SU-DHL-6 (cell line): ENCODE measurements at regions not wholly inside any gene's neighbourhood (a gene's known extent, or its start where the extent isn't known, plus 50 kb on each side); places are given as distances from the start of the nearest gene placed in this dataset.

Source experiments
- EZH2phosphoT487 ChIP-seq: fragments of 200-600 bp; sonication (generic), shearing (Covaris generic); conservative IDR thresholded peaks from 2 replicates; pipeline ENCODE4 v1.6.1; 2018; ENCODE audit warnings: mild to moderate bottlenecking, antibody characterized with exemption, low read length, moderate library complexity, mixed read lengths
- TF ChIP-seq, protein P1 (sequence below): fragments of 200-600 bp; sonication (generic); IDR thresholded peaks from one replicate; pipeline ENCODE4 v1.5.1; 2017; ENCODE audit warnings: antibody characterized with exemption, mild to moderate bottlenecking, low read length, moderate library complexity; ENCODE audit not compliant: insufficient read depth, poor library complexity, severe bottlenecking

DNA sequence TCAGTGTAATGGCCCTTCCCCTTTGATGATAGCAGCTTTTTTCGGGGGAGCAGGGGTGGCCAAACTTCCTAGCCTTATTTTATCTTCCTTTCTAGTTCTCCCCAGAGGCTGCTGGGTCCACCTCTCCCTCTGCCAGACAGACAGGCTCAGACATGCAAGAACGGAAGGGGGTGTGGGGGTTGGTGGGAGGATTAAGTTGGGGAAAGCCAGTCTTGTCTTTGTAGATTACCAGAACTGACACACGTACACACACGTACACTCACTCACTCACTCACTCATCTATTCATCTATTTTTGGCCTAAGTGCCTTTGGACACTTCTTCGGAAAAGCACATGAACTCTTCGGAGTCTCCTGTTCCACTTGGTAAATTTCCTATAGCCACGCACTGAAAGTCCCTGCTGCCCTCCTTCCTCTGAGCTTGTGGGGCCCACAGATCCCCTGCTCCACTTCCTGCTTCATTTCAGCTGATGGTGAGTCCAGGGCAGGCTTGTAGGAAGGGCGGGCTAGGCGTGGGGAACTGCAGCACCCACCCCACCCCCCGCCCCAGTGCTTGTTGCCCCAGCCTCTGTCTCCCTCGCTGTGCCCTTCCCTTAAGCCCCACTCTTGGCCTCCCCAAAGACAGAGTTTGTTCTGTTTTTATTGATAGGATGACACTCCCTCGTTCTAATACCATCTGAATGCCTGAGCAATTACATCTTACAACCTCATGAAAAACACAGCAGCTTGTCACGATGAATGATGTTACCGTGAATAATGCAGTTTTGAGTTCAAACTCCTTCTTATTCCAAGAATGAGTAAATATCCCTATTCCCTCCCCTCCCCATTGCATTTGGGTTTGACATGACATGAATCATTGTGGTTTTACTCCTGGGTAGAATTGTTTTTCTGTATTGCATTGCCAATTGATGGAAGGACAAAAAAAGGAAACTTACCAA is 60.7 kb upstream of the ATP5PO start:
- TF ChIP-seq, protein P1, sequence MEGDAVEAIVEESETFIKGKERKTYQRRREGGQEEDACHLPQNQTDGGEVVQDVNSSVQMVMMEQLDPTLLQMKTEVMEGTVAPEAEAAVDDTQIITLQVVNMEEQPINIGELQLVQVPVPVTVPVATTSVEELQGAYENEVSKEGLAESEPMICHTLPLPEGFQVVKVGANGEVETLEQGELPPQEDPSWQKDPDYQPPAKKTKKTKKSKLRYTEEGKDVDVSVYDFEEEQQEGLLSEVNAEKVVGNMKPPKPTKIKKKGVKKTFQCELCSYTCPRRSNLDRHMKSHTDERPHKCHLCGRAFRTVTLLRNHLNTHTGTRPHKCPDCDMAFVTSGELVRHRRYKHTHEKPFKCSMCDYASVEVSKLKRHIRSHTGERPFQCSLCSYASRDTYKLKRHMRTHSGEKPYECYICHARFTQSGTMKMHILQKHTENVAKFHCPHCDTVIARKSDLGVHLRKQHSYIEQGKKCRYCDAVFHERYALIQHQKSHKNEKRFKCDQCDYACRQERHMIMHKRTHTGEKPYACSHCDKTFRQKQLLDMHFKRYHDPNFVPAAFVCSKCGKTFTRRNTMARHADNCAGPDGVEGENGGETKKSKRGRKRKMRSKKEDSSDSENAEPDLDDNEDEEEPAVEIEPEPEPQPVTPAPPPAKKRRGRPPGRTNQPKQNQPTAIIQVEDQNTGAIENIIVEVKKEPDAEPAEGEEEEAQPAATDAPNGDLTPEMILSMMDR = no peak
- TF ChIP-seq EZH2phosphoT487 = no peak
